Ovary (tissue), 7 donors: ENCODE measurements at regions not wholly inside any gene's neighbourhood (a gene's known extent, or its start where the extent isn't known, plus 50 kb on each side); places are given as distances from the start of the nearest gene placed in this dataset.

ENCODE experiments used
- DNase-seq, 5 donors: peaks; one replicate each; pipeline ENCODE4 v3.0.0-alpha.2; 2019 to 2020
- H3K27ac ChIP-seq, 2 donors: fragments of 200-600 bp; one replicate each; pipeline versions ENCODE4 v1.5.1 to v1.8.0; 2019 to 2022
- H3K27me3 ChIP-seq: fragments of 200-600 bp; one replicate; pipeline ENCODE4 v1.8.0; 2022
- H3K36me3 ChIP-seq: fragments of 200-600 bp; sonication (generic); one replicate; pipeline ENCODE4 v1.5.1; 2019
- H3K4me1 ChIP-seq: one replicate; pipeline ENCODE4 v1.8.1; 2013; ENCODE audit warnings: mild to moderate bottlenecking, moderate library complexity; ENCODE audit not compliant: insufficient read depth
- H3K4me3 ChIP-seq: fragments of 200-600 bp; sonication (generic); one replicate; pipeline ENCODE4 v1.5.1; 2017
- H3K9me3 ChIP-seq, 2 donors: fragments of 200-600 bp in 1 of 2; sonication (generic) in 1 of 2; one replicate each; pipeline versions ENCODE4 v1.5.1 to v1.8.1; 2013 to 2019; ENCODE audit warnings: mild to moderate bottlenecking in 1 of 2, moderate library complexity in 1 of 2
- CTCF ChIP-seq, 3 donors: fragments of 450-650 bp in 2 of 3; fragments of 200-600 bp in 1 of 3; IDR thresholded peaks; one replicate each; pipeline versions ENCODE4 v1.5.1 to v1.8.0; 2016 to 2022; ENCODE audit warnings: antibody characterized with exemption in 3 of 3, mild to moderate bottlenecking in 1 of 3
- EP300 ChIP-seq: sonication (generic); formaldehyde crosslinking; IDR thresholded peaks from one replicate; pipeline ENCODE4 v1.6.1; 2017; ENCODE audit warnings: antibody characterized with exemption
- POLR2A ChIP-seq: fragments of 450-650 bp; IDR thresholded peaks from one replicate; pipeline ENCODE4 v1.6.1; 2017; ENCODE audit warnings: antibody characterized with exemption, mild to moderate bottlenecking, moderate library complexity
- WGBS, 3 donors: extraction: QIAGEN DNeasy Blood & Tissue Kit in 1 of 3; methylation state at CpG; one replicate each; pipeline versions ENCODE4 v1.1.5 to v1.1.7; 2013 to 2017; 5-methylcytosine and 5-hydroxymethylcytosine counted together
- intact Hi-C, 4 donors: fragments of 100-400 bp; cut with DNase I; formaldehyde crosslinking; loops; one replicate each; pipeline versions ENCODE4 v1.11.0 to v1.15.1; 2022 to 2023
- donor health status: DM: no; HTN: no; CAD: no; lungs with moderate emphysema.
- donor health status: DM: no; HTN: no; CAD: no.
- donor health status: Bipolar disorder and iron deficiency.
- donor health status: DM: no; HTN: no; CAD: no.
- donor health status: DM: yes; HTN: yes; CAD: no.

GRCh38 chr20:57808264-57809070 lies 98.7 kb upstream of the PMEPA1 start:
- intact Hi-C loops: no loop called here
- Histone ChIP-seq H3K36me3 (no peaks in the 10 kb centered on the region), H3K4me1 (no peaks in the 10 kb centered on the region), H3K27ac (no peak overlapping the region), H3K9me3 (no peaks in the 10 kb centered on the region), H3K27me3 (no peaks in the 10 kb centered on the region), H3K4me3 (no peak overlapping the region)
- TF ChIP-seq EP300: no peak
- no peak for TF ChIP-seq POLR2A
- no peak for TF ChIP-seq CTCF (IDR thresholded peaks at IDR 0.05)
- 92 to 94% (median 94%) methylated on average over 8 to 9 of the region's 9 CpGs for WGBS, 3 donors
- no peak for DNase-seq

GRCh38 chr20:57807401-57808263 lies 97.8 kb upstream of the PMEPA1 start:
- no peaks in the 10 kb centered on the region for H3K27me3 ChIP-seq
- intact Hi-C loops: no loop called here
- TF ChIP-seq EP300: no peak
- TF ChIP-seq CTCF (IDR thresholded peaks at IDR 0.05): no peak
- no peak for TF ChIP-seq POLR2A
- H3K36me3 ChIP-seq: no peaks in the 10 kb centered on the region
- DNase-seq: no peak
- no peak overlapping the region for H3K27ac ChIP-seq
- no peak overlapping the region for H3K4me3 ChIP-seq
- no peaks in the 10 kb centered on the region for H3K4me1 ChIP-seq
- 80 to 93% (median 90%) methylated on average over 11 of the region's 11 CpGs for WGBS, 3 donors
- no peaks in the 10 kb centered on the region for H3K9me3 ChIP-seq

GRCh38 chr20:57806975-57807374 lies 97.2 kb upstream of the PMEPA1 start:
- no peak for DNase-seq
- no peaks in the 10 kb centered on the region for H3K4me1 ChIP-seq
- TF ChIP-seq CTCF (IDR thresholded peaks at IDR 0.05) (no peak), EP300 (no peak), POLR2A (no peak)
- intact Hi-C loops: no loop called here
- H3K9me3 ChIP-seq: no peaks in the 10 kb centered on the region
- 96 to 99% (median 96%) methylated on average over 4 of the region's 4 CpGs for WGBS, 3 donors
- no peak overlapping the region for H3K4me3 ChIP-seq
- H3K27ac ChIP-seq: no peak overlapping the region
- H3K27me3 ChIP-seq: no peaks in the 10 kb centered on the region
- H3K36me3 ChIP-seq: no peaks in the 10 kb centered on the region

GRCh38 chr20:57806476-57806875 lies 96.7 kb upstream of the PMEPA1 start:
- no peak for TF ChIP-seq CTCF (IDR thresholded peaks at IDR 0.05)
- TF ChIP-seq EP300: no peak
- TF ChIP-seq POLR2A: no peak
- H3K4me3 ChIP-seq: no peak overlapping the region
- no peaks in the 10 kb centered on the region for H3K4me1 ChIP-seq
- H3K27ac ChIP-seq: no peak overlapping the region
- 96 to 97% (median 97%) methylated on average over 6 of the region's 6 CpGs for WGBS, 3 donors
- no peaks in the 10 kb centered on the region for H3K27me3 ChIP-seq
- DNase-seq: no peak
- intact Hi-C loops: no loop called here
- H3K9me3 ChIP-seq: no peaks in the 10 kb centered on the region
- no peaks in the 10 kb centered on the region for H3K36me3 ChIP-seq
